ENCODE measurements at regions not wholly inside any gene's neighbourhood (a gene's known extent, or its start where the extent isn't known, plus 50 kb on each side); places are given as distances from the start of the nearest gene placed in this dataset.

GRCh38 chr2:151071906-151072305 lies 189.8 kb downstream of the RBM43 start:
- TF ChIP-seq POLR2AphosphoS5 (IDR thresholded peaks at IDR 0.05) (no peak), CTCF (IDR thresholded peaks at IDR 0.05) (no peak), EP300 (IDR thresholded peaks at IDR 0.05) (no peak), POLR2A (IDR thresholded peaks at IDR 0.05) (no peak)
- H3K27me3 ChIP-seq, result no peaks in the 10 kb centered on the region
- no peaks in the 10 kb centered on the region for H3K36me3 ChIP-seq
- ATAC-seq, result no peak
- 65 to 100% methylated on average over 1 of the region's 1 CpG for WGBS, 2 donors (ENCODE audit: low coverage in 1 of 2)
- peaks cover 0 to 9% (median 0%) of the 10 kb centered on the region in 3 donors for H3K9me3 ChIP-seq
- H3K4me3 ChIP-seq, result no peak overlapping the region
- H3K27ac ChIP-seq, result no peak overlapping the region
- no peaks in the 10 kb centered on the region for H3K4me1 ChIP-seq

- no peak overlapping the region for H3K4me3 ChIP-seq
- H3K27me3 ChIP-seq, result no peaks in the 10 kb centered on the region
- H3K36me3 ChIP-seq, result no peaks in the 10 kb centered on the region
- peaks cover 0 to 9% (median 0%) of the 10 kb centered on the region in 3 donors for H3K9me3 ChIP-seq
- TF ChIP-seq CTCF (IDR thresholded peaks at IDR 0.05), result peak in 1 of 4 experiments; percentile 42
- TF ChIP-seq POLR2A (IDR thresholded peaks at IDR 0.05), result no peak
- no peak overlapping the region for H3K27ac ChIP-seq
- 55 to 58% methylated on average over 2 of the region's 2 CpGs for WGBS, 2 donors (ENCODE audit: low coverage in 1 of 2)
- H3K4me1 ChIP-seq, result no peaks in the 10 kb centered on the region
- ATAC-seq, result no peak
Observed at GRCh38 chr2:151071382-151071781, 190.3 kb downstream of the RBM43 start.

- peaks cover 0 to 3% (median 0%) of the 10 kb centered on the region in 3 donors for H3K9me3 ChIP-seq
- WGBS, 2 donors (ENCODE audit: low coverage in 1 of 2), result 71 to 83% methylated on average over 1 of the region's 1 CpG
- no peak for ATAC-seq
- H3K4me3 ChIP-seq, result no peak overlapping the region
- no peak overlapping the region for H3K27ac ChIP-seq
- TF ChIP-seq POLR2AphosphoS5 (IDR thresholded peaks at IDR 0.05) (no peak), POLR2A (IDR thresholded peaks at IDR 0.05) (no peak), CTCF (IDR thresholded peaks at IDR 0.05) (no peak), EP300 (IDR thresholded peaks at IDR 0.05) (no peak)
- no peaks in the 10 kb centered on the region for H3K4me1 ChIP-seq
- no peaks in the 10 kb centered on the region for H3K27me3 ChIP-seq
- H3K36me3 ChIP-seq, result no peaks in the 10 kb centered on the region
Observed at GRCh38 chr2:151070253-151070652, 191.4 kb downstream of the RBM43 start.

- TF ChIP-seq EP300 (IDR thresholded peaks at IDR 0.05) (no peak), POLR2AphosphoS5 (IDR thresholded peaks at IDR 0.05) (no peak), CTCF (IDR thresholded peaks at IDR 0.05) (no peak)
- no peaks in the 10 kb centered on the region for H3K27me3 ChIP-seq
- H3K36me3 ChIP-seq, result no peaks in the 10 kb centered on the region
- H3K4me3 ChIP-seq, result no peak overlapping the region
- no peaks in the 10 kb centered on the region for H3K9me3 ChIP-seq
- 56 to 64% methylated on average over 7 to 8 of the region's 8 CpGs for WGBS, 2 donors (ENCODE audit: low coverage in 1 of 2)
- H3K4me1 ChIP-seq, result no peaks in the 10 kb centered on the region
- H3K27ac ChIP-seq, result no peak overlapping the region
- ATAC-seq, result no peak
Observed at GRCh38 chr2:151067658-151068369, 193.8 kb downstream of the RBM43 start.

- Histone ChIP-seq H3K36me3 (no peaks in the 10 kb centered on the region), H3K27me3 (no peaks in the 10 kb centered on the region), H3K4me3 (no peak overlapping the region), H3K4me1 (no peaks in the 10 kb centered on the region), H3K27ac (no peak overlapping the region), H3K9me3 (no peaks in the 10 kb centered on the region)
- ATAC-seq, result no peak
- no peak for TF ChIP-seq POLR2A (IDR thresholded peaks at IDR 0.05)
- WGBS, 2 donors (ENCODE audit: low coverage in 1 of 2), result 68 to 100% methylated on average over 2 to 3 of the region's 3 CpGs
Observed at GRCh38 chr2:151063271-151063670, 198.4 kb downstream of the RBM43 start.

Data from gastroesophageal sphincter (tissue), 4 donors.